Kasumi-1 (cell line): ENCODE measurements at regions not wholly inside any gene's neighbourhood (a gene's known extent, or its start where the extent isn't known, plus 50 kb on each side); places are given as distances from the start of the nearest gene placed in this dataset.

Experiments used
- DNase-seq, 2 experiments: peaks; one replicate each; lab custom pipeline; 2025; lab: John Stamatoyannopoulos, UW

DNA sequence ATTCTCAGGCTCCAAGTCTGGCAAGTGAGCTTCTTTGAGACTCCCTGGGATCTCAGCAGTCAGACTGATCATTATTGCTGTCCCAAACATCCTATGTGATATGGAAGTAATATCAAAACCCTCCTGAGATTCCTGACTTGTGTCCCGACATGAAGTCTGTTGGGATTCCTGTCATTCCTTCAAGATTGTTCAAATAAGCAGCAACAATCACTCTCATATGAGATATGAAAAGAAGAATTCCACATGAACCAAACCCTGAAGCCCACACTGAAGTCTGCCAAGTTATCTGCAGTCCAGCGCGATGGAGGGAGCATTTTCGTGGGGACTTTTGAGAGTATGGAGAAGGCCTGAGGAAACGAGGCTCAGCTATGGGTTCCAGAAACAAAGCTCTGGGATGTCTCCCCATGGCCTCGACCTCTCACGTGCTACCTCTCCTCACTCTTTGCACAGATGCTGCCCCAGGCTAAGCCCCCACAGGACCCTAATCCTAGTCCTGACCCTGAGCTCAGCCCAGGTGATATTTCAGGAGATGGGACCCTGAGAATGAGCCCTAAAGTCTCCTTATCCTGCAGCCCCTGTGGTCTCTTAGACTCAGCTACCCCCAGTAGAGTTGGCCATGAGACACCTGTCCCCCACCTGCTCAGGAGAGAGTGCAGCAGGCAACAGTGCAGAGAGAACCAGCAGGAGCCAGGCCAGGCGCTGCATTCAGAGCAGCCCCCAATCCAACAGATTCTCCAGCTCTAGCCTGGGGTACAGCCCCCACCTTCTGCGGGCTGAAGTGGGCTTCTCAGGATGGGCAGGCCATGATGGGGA lies 100.2 kb downstream of the GGTLC2 start:
- no peak for DNase-seq

DNA sequence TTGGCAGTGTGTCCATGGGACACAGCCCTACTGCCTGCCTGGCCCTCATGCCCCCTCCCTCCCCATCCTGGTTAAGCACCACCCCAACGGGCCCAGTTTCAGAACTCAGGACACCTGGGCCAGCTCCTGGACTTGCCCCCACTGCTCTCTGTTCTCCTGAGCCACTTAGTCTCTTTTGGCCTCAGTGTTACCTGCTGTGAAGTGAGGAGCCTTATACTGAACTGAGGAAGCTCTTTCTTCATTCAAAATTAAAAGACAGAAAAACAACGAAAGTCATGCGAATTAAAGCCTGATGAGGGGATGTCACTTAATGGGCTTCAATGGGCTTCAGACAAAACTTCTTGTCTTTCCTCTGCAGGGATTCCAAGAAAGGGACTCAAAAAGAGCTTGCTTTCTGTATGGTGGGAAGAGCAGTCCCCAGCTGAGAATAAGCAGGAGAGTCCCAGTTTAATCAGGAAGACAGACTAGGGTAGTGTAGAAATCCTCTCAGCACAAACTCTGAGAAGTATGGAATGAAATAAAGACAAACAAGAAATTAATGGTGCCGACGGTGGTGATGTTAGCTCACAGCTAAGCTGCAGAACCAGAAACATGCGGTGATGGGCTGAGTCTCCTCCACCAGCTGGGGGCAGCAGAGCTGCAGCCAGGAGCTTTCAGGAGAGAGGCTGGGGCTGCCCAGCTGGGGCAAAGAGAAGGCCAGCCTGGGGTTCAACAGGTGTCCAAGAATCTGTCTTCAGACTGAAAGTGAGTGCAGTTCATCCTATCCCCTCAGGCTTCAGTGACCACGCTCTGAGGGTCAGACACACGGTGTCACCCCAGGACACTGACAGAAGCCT lies 101.0 kb downstream of the GGTLC2 start:
- peak; percentile 29 to 43 for DNase-seq

DNA sequence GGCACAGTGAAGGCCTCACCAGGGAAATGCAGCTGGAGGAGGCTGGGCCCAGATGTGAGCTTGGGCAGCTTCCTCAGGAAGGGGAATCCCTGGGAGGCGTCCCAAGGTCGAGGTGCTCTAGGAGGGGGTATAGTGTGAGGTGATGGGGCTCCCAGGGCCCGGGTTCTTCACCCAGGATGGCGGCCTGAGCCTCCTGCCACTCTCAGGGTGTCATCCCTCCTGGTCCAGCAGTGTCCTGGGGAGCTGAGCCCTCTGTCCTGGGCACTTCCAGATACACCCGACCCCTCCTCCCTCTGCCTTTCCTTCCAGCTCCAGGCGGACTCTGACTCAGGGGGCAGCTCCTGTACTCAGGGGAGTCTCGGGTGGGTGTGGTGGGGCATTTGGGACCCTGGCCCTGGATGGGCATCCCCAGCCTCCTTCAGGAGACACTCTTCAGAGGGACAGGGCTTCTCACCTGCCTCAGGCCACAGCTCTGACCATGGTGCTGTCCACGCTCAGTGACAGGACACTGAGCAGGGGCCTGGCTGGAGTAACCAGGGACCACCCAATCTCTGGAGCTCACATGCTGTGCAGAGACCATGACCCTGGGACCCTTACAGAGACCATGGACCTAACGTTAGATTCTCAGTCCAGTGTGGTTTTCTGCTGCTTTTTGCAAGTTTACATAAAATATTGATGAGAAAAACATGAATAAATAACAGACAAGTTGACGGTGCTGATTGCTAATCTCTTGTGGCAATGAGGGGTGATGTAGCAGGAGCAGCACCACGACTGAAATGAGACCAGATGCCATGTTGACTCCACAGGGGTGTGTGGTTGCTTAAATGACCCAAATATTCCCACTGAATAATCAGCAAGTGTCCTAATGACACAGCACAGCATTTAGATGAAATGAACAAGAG lies 101.9 kb downstream of the GGTLC2 start:
- no peak for DNase-seq

- no peak for DNase-seq
These were observed 102.8 kb downstream of the GGTLC2 start for GRCh38 chr22:22746963-22747933.

DNA sequence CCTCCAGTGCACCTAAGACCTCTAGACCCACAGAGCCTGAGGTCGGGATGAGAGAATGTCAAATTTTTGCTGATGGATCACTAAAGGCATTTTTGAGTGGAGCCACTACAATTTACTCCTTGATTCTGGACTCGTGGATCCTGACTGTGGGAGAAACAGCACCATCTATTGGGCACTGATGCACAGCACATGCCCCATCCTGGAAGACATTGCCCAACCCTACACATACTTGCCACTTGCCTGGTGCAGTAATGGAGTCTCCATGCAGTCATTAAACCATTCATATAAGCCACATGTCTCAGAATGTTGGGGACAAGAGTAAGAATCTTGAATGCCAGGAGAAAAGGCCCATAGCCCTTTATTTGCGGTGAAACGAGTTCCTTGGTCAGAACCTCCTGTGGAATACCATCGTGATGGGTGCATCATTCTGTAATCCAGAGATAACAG lies 103.9 kb downstream of the GGTLC2 start:
- DNase-seq, result peak; percentile 39 to 47

GRCh38 chr22:22748756-22749155 lies 104.3 kb downstream of the GGTLC2 start:
- no peak for DNase-seq

GRCh38 chr22:22749167-22749758 lies 104.8 kb downstream of the GGTLC2 start:
- no peak for DNase-seq

- no peak for DNase-seq
These were observed 106.1 kb downstream of the GGTLC2 start for GRCh38 chr22:22750335-22751042.

GRCh38 chr22:22751043-22751603 lies 106.7 kb downstream of the GGTLC2 start:
- no peak for DNase-seq

GRCh38 chr22:22752199-22752555 lies 107.8 kb downstream of the GGTLC2 start:
- no peak for DNase-seq

DNA sequence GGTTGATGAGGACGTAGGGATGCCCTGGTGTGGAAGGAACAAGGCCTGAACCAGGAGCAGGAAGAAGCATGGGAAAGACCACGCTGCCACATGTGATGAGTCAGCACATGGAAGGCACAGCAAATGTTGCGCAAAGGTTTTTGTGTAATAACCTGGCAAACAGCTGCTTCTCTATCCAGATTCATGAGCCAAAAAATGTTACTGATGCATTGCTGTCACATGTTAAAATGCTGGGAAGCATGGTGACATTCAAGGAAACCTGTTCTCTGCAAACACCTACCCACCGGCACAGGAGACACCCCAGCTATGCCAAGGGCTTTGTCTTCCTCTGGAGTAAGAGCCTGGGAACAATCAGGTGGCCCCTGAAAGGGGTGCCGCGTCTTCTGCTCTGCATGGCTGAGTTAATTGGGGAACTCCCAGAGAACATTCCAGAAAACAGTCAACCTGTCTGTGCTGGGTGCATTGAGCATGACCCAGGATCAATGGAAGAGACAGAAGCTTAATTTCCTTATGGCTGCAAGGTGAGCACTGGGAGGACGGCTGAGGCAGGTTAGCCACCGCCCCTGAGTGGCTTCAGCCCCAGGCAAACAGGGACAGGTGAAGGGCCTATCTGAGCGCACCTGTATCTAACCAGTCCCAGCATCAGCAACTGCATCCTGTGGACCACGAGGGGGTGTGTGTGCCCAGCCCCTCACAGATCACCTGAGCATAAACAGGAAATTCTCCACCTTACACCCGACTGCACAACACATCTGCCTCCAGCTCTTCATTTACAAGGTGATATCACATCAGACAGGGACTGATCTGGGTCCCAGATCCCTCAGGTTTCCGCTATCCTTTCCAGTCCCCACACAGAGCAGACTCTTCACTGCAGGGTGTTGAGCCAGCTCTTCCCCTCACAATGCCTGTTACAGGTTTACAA lies 108.4 kb downstream of the GGTLC2 start:
- DNase-seq, result no peak

DNA sequence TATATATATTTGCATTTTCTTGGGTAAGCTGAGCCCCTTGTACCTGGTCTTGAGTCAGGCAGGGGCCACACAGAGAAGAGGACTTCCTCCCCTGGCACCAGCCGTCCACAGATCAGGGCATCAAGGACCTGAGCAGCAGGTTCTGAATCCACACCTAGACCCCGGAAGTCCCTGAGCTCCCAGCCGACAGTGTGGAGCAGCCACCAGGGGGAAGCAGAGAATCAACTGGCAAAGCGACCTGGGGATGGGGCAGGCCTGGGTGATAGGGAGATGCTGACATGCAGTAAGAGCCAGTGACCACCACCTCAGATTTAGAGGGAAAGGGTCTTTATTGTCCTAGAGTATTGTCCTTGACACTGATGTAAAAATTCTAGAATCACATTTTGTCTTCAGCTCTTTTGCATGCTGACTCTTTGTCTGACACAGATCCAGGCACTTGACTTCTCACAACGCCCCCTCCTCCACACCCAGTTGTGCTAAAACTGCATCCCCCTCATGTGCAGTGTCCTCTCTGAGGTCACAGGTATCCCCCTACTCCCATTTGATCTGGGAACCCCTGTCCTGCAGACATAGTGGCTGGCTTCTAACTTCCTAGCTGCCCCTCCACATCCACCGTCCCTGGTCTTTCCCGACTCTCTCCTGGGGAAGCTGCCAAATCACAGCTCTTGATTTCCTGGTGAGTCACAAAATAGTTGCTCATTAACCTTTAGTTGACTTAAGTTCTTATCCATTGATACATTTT lies 109.3 kb downstream of the GGTLC2 start:
- DNase-seq, result peak; percentile 47 to 73

DNA sequence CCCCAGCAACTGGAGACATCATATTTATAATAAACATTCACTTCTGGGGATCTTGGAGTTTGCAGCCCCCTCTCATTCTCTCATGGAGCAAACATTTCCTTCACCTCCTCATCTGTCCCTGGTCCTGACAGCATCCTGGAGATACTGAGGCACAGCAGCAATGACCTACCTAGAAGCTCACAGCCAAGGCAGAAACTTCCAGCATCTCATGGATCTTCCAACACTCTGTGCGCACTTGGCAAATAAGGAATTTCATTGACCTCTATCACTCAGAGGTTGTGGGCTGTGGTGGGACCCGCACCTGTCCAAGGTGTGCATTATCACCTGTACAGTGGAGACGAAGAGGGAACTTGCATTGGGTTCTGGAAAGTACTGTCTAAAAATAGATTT lies 109.8 kb downstream of the GGTLC2 start:
- no peak for DNase-seq

- no peak for DNase-seq
These were observed 110.8 kb downstream of the GGTLC2 start for GRCh38 chr22:22754961-22755777.

DNA sequence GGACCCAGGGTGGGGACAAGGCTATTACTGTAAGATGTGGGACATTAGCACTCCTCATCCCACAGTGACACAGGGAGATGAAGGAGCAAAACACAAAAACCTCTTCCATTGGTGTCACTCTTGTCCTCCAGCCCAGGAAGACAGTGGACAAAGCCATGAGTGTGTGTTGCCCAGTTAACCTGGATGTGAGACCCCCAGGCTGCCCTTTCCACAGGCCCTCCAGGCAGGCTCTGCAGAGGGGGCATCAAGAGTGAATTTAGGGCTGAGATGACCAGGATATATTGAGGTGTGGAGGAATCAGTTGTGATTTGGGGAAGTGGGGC lies 111.3 kb downstream of the GGTLC2 start:
- DNase-seq, result no peak

DNA sequence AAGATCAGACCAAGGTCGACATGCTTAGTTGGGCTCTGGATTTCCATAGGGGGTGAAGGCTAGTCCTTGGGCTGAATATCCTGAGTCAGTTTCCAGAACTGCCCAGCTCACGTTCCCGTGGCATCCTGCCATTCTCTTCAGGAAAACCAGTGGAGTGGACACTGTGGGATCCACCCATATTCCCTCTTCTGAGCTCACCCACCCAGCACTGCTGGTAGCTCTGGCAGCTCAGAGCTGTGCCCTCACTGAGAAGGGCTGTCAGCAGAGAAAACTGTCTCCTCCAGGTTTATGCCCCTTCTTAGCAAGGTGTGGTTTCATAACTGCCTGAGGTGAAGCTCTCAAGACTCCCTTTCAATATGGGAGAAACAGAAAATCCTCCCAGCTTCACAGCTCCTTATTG lies 111.7 kb downstream of the GGTLC2 start:
- no peak for DNase-seq
